Activated naive CD4-positive, alpha-beta T cell treated with anti-CD3 and anti-CD28 coated beads for 36 hours (primary cell): ENCODE measurements at regions not wholly inside any gene's neighbourhood (a gene's known extent, or its start where the extent isn't known, plus 50 kb on each side); places are given as distances from the start of the nearest gene placed in this dataset.

Experiments
- CTCF ChIA-PET: fragments of 350-600 bp; sonication (Branson Sonifier 250); formaldehyde crosslinking; loops from one replicate; lab custom pipeline; 2021; ENCODE audit warnings: antibody characterized with exemption; lab: Charles Lee
- DNase-seq: peaks from one replicate; pipeline ENCODE4 v3.0.0-alpha.2; 2020
- H3K27ac Mint-ChIP-seq: one replicate; pipeline ENCODE4 v1.8.0; 2021; ENCODE audit warnings: mild to moderate bottlenecking, mixed read lengths
- H3K27me3 Mint-ChIP-seq: one replicate; pipeline ENCODE4 v1.8.0; 2021; ENCODE audit warnings: low read depth, mixed read lengths
- H3K36me3 Mint-ChIP-seq: one replicate; pipeline ENCODE4 v1.8.0; 2021; ENCODE audit warnings: low read depth, mixed read lengths
- H3K4me1 Mint-ChIP-seq: one replicate; pipeline ENCODE4 v1.8.0; 2021; ENCODE audit warnings: low read depth, mixed read lengths
- H3K4me3 Mint-ChIP-seq: one replicate; pipeline ENCODE4 v1.8.0; 2021; ENCODE audit warnings: mild to moderate bottlenecking, moderate library complexity, mixed read lengths
- H3K9me3 Mint-ChIP-seq: one replicate; pipeline ENCODE4 v1.8.0; 2021; ENCODE audit warnings: mixed read lengths
- intact Hi-C: fragments of 100-400 bp; cut with micrococcal nuclease; formaldehyde crosslinking; loops from one replicate; pipeline ENCODE4 v1.15.1; 2023

DNA sequence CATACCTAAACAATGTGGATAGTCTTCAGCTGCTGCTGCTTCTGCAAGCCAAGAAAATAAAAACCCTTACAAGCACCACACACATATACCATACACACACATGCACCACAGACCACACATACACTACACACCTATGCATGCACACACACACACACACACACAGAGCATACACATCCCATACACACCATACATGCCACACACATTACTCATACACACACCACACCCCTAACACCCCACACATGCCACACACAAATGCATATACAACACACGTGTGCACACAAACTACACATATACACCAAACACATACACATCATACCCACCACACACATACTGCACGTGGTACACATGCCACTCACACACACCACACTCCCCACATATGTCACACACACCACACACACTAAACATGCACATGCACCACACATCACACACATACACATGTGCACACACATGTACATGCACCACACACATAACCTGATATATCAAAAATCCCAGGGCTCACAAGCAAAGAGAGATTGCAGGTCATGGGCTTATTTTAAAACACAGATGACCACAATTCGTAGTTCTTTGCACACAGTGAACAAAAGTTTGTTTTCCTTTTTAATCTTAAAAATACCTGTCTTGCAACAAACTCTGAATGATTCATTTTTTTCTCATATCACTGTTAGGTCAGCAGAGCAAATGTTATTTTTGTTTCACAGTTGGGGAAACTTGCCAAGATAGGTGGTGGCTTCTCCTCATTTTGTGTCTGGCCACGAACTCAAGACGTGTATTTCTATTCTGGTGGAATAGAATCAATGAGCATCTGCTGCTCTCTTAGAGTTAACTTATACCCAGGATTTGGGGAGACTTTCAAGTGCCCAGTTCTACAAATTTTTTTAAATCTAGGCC lies 456.6 kb downstream of the FGF9 start:
- DNase-seq: no peak
- no peaks in the 10 kb centered on the region for H3K27me3 Mint-ChIP-seq
- intact Hi-C loops: no loop called here
- CTCF ChIA-PET: no interaction called here
- H3K36me3 Mint-ChIP-seq: peaks cover 5% of the 10 kb centered on the region
- peak overlapping the region; percentile 1 for H3K27ac Mint-ChIP-seq
- H3K4me3 Mint-ChIP-seq: no peak overlapping the region
- H3K4me1 Mint-ChIP-seq: peaks cover 25% of the 10 kb centered on the region
- H3K9me3 Mint-ChIP-seq: peaks cover 13% of the 10 kb centered on the region

DNA sequence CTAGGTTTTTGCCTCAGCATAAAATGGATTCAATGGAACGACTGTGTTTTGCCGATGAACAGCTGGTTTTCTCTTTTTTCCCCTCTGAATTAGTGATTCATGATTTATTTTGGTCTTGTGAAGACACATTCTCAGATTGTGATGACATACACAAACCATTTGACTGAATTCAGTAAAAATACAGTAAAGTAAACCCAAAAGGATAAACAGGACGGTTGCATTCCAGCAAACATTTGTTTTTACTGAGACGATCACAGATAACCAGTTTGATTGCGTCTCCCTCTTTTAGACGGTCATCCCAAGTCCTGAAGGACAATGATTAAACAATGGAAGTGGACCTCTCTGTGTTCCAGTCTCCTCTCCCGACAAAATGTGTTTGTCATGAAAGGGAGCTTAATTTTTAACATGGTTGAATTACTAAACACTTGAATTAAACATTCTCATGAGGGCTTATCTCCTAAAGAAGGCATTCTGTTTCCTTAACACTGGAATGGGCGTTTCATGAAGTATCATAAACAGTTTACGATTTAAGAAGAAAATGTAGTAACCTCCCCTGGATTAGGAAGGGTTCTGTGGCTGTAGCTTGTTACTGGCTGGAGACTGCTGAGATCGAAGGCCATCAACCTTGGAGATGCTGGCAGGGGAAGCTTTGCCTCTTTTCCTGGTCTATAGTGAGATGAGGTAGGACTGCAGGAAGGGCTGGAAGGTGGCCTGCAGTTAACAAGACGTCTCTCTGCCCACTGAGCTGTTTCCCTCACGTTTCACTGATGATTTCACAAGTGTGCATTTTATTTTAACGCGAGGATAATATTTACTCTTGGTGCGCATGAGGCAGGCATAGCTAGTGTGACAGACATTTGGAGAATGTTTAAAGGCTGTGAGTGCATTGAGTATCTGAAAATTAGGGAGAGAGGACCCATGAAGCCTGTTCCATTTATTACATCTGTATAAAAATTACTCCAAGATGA lies 457.9 kb downstream of the FGF9 start:
- Mint-ChIP-seq H3K27me3 (no peaks in the 10 kb centered on the region), H3K4me3 (no peak overlapping the region), H3K9me3 (peaks cover 9% of the 10 kb centered on the region), H3K27ac (no peak overlapping the region), H3K36me3 (peaks cover 5% of the 10 kb centered on the region), H3K4me1 (peaks cover 25% of the 10 kb centered on the region)
- intact Hi-C loops: no loop called here
- DNase-seq: no peak
- CTCF ChIA-PET: no interaction called here

DNA sequence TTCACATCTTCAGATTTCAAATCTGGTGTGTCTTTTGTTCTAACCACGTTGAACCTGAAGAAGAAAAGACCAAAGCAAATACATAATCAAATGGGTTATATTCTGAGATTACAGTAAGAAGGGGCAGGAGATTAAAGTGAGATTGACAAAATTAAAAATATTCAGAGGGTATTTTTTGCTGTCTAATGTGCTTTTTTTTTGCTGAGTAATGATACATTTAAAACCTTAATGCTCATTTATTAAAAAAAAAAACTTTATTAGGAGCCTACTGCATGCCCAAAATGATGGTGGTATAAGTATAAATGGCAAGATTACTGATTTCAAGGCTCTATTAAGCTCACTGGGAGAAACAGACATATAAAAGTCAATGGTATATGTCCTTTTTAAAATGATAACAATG lies 459.4 kb downstream of the FGF9 start:
- intact Hi-C loops: no loop called here
- H3K36me3 Mint-ChIP-seq: peaks cover 5% of the 10 kb centered on the region
- no peaks in the 10 kb centered on the region for H3K27me3 Mint-ChIP-seq
- H3K4me1 Mint-ChIP-seq: peaks cover 25% of the 10 kb centered on the region
- H3K27ac Mint-ChIP-seq: no peak overlapping the region
- CTCF ChIA-PET: interaction anchor here (0.8 kb wide), 1 partner anchor 8 kb away, joined by 3 read pairs; no protein-coding TSS in a partner anchor
- H3K4me3 Mint-ChIP-seq: no peak overlapping the region
- no peak for DNase-seq
- peaks cover 9% of the 10 kb centered on the region for H3K9me3 Mint-ChIP-seq

DNA sequence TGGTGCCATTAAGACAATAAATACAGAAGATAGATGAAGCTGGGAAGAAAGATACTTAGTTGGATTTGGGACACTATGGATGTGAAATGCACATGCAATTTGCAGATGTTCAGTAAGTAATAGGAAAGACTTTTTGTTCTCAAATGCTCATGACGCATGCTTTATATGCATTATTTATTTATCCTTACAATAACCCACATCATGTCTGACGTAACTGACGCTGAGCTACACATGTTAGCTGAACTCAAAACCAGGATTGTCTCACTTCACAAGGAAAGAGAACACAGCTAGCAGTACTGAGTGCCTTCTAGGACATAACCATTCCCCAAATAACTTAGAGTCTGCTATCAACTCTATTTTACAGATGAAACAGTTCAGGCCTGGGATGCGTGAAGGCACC lies 463.4 kb downstream of the FGF9 start:
- CTCF ChIA-PET: no interaction called here
- intact Hi-C loops: no loop called here
- DNase-seq: no peak
- peaks cover 8% of the 10 kb centered on the region for H3K4me1 Mint-ChIP-seq
- no peaks in the 10 kb centered on the region for H3K36me3 Mint-ChIP-seq
- H3K4me3 Mint-ChIP-seq: no peak overlapping the region
- peaks cover 4% of the 10 kb centered on the region for H3K9me3 Mint-ChIP-seq
- no peaks in the 10 kb centered on the region for H3K27me3 Mint-ChIP-seq
- H3K27ac Mint-ChIP-seq: no peak overlapping the region

DNA sequence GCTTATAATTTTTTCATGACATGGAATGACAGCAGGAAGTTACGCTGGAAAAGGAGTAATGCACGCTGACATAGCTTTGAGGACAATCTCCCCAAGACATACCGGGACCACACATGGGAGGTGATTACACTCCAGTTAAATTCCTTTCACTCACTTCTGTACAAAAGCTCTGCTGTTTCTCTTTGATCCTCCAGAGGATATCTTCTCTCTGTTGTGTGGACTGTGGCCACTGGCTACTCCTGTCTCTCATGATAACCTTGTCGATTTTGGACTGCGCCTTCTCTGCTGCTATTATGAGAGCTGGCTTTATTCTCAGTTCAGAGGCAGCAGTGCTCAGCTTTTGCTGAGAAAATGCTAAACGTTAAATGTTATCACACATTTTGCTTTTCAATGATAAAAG lies 464.6 kb downstream of the FGF9 start:
- CTCF ChIA-PET: no interaction called here
- Mint-ChIP-seq H3K4me1 (peaks cover 4% of the 10 kb centered on the region), H3K27ac (no peak overlapping the region), H3K4me3 (no peak overlapping the region), H3K27me3 (no peaks in the 10 kb centered on the region), H3K36me3 (no peaks in the 10 kb centered on the region), H3K9me3 (no peaks in the 10 kb centered on the region)
- DNase-seq: no peak
- intact Hi-C loops: no loop called here

DNA sequence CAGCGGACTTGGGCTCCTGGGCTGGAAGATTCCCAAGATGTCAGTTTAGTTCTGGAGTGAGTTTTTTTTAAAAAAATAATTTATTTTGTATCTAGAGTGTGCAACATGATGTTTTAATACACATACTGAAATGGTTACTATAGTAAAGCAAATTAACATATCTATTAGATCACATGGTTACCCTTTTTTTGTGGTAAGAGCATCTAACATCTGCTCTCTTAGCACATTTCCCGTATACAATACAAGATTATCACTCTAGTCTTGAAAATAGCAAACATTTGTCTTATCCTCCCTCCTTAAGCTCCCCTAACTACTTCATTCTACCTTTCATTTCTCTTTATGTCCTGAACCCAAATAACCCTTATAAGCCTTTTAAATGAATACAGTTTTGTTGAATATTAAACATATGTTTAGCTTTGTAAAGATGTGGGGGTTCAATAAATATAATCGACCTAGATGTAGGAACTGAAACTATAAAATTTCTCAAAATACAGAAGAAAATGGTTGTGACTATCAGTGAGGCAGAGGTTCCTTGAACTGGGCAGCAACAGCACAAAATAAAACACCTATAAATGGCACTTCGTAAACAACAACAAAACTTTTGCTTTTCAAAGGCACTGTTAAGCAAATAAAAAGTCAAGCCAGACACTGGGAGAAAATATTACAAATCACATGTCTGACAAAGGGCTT lies 466.6 kb downstream of the FGF9 start:
- H3K36me3 Mint-ChIP-seq: no peaks in the 10 kb centered on the region
- no peak for DNase-seq
- H3K27me3 Mint-ChIP-seq: no peaks in the 10 kb centered on the region
- intact Hi-C loops: no loop called here
- H3K27ac Mint-ChIP-seq: no peak overlapping the region
- peaks cover 11% of the 10 kb centered on the region for H3K4me1 Mint-ChIP-seq
- H3K4me3 Mint-ChIP-seq: no peak overlapping the region
- H3K9me3 Mint-ChIP-seq: no peaks in the 10 kb centered on the region
- CTCF ChIA-PET: no interaction called here

DNA sequence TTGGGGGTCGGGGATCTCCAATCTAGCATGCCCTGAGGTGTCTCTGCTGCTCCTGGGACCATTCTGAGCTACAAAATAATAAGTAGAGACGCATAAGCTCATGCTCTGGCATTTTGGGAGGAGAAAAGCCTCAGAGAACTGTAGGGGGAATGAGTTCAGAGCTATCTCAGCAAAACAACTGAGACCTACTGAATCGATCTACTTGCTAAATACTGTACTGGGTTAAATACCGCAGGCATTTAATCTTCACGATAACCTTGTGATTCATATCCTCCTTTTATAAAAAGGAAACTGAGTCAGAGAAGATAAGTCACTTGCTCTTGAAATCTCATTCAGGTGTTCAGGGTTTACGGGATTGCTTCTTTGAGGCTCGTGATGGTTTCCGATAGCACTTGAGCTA lies 468.1 kb downstream of the FGF9 start:
- Mint-ChIP-seq H3K9me3 (no peaks in the 10 kb centered on the region), H3K27ac (no peak overlapping the region), H3K27me3 (no peaks in the 10 kb centered on the region), H3K4me1 (peaks cover 11% of the 10 kb centered on the region), H3K4me3 (no peak overlapping the region), H3K36me3 (no peaks in the 10 kb centered on the region)
- CTCF ChIA-PET: interaction anchor here (0.6 kb wide), 1 partner anchor 502 kb away, joined by 3 read pairs; no protein-coding TSS in a partner anchor
- DNase-seq: no peak
- intact Hi-C loops: no loop called here

DNA sequence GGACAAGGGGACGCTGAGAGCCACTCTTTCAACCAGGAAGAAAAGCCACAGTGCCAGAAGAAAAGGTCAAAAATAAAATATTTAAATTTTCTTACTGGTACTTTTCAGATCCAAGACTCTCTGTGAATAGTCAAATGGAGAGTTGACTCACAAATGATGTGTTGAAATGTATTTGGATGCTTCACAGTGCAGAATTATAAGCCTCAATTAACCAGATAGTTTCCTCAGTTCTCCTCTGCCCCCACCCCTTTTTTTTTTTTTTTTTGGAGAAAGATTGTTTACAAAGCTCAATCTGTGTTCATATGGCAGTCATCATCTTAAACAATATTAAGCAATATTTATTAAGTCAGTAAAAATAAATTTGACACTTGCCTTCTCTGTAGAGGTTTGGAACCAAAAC lies 470.8 kb downstream of the FGF9 start:
- CTCF ChIA-PET: no interaction called here
- H3K27ac Mint-ChIP-seq: no peak overlapping the region
- no peaks in the 10 kb centered on the region for H3K27me3 Mint-ChIP-seq
- peaks cover 8% of the 10 kb centered on the region for H3K4me1 Mint-ChIP-seq
- no peak for DNase-seq
- H3K4me3 Mint-ChIP-seq: no peak overlapping the region
- H3K9me3 Mint-ChIP-seq: no peaks in the 10 kb centered on the region
- no peaks in the 10 kb centered on the region for H3K36me3 Mint-ChIP-seq
- intact Hi-C loops: no loop called here

DNA sequence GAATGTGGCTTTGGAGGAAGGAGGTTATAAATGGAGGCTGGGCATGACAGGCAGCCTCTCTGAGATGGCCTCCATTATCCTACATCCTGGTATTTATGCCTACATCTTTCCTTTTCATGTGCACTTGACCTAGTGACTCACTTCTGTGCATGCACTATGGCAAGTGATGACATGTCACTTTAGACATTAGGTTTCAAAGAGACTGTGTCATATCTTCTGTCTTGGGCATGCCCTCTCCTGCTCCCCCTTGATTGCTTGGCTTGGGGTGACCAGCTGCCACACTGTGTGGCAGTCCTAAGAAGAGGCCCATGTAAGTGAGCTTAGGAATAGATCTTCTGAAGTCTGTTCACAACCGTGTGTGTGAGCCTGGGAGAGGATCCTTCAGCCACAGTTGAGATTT lies 472.8 kb downstream of the FGF9 start:
- no peak for DNase-seq
- intact Hi-C loops: no loop called here
- Mint-ChIP-seq H3K4me1 (peaks cover 7% of the 10 kb centered on the region), H3K27ac (no peak overlapping the region), H3K36me3 (peaks cover 5% of the 10 kb centered on the region), H3K4me3 (no peak overlapping the region), H3K27me3 (no peaks in the 10 kb centered on the region), H3K9me3 (peaks cover 5% of the 10 kb centered on the region)
- CTCF ChIA-PET: no interaction called here

DNA sequence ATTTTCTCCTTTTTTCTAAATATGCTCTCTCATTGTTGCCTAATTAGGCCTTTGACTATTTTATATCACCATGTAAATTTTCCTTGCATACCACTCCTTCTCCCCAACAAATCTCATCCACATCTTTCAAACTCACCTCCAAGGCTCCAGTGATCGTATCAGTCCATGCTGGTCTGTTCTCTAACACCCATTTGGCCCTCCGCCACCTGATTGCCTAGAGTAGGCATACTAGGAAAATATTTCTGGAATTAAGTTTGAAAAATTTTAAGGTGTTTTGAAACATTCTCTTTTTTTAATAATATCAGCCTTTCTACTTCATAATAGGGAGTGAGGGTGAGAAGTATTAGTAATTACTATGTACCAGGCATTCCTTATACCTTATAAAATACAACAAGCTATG lies 473.9 kb downstream of the FGF9 start:
- Mint-ChIP-seq H3K27me3 (no peaks in the 10 kb centered on the region), H3K36me3 (peaks cover 5% of the 10 kb centered on the region), H3K27ac (no peak overlapping the region), H3K9me3 (peaks cover 6% of the 10 kb centered on the region), H3K4me1 (peaks cover 7% of the 10 kb centered on the region), H3K4me3 (no peak overlapping the region)
- DNase-seq: no peak
- intact Hi-C loops: no loop called here
- CTCF ChIA-PET: interaction anchor here (0.5 kb wide), 1 partner anchor 475 kb away, joined by 3 read pairs; no protein-coding TSS in a partner anchor

DNA sequence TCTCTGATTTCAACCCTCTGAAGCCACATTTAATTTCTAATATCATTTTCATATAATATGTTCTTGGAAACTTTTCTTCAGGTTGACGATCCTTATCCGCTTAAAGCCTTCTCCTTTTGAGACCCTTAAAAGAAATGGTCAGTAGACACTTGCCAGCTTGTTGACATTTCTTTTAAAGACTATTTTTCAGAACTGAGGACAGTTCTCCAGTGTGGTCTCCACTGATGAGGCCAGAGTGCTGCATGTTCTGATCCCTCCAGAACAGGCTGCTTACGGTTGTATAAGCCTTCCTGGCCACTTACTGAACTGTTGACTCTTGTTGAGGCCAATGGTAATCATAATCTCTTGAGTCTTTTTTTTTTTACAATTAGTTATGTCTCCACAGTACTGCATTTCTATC lies 477.3 kb downstream of the FGF9 start:
- CTCF ChIA-PET: no interaction called here

DNA sequence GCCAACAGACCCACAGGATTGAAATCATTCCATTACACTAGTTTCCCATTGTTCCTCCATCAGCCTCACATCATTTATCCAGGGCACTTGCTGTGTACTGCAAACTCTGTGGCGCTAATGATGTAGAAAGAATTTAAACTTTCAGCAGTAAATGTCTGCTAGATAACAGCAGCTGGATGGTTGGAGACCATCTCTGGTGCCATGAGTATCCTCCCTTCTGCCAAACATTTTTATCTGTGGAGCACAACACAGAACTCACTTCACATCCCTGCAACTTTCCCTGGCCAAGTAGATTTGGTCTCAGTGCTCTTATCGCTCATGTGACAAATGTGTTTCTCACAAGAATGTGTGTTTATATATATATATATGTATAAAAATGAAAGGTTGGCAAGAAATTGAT lies 481.9 kb downstream of the FGF9 start:
- Mint-ChIP-seq H3K4me1 (no peaks in the 10 kb centered on the region), H3K36me3 (peaks cover 4% of the 10 kb centered on the region), H3K27me3 (no peaks in the 10 kb centered on the region), H3K4me3 (no peak overlapping the region), H3K9me3 (peaks cover 4% of the 10 kb centered on the region), H3K27ac (no peak overlapping the region)
- CTCF ChIA-PET: interaction anchor here (0.8 kb wide), 1 partner anchor 51 kb away, joined by 3 read pairs; no protein-coding TSS in a partner anchor
- intact Hi-C loops: no loop called here
- no peak for DNase-seq

More for the DNA sequence above, 477.3 kb downstream of the FGF9 start:
- H3K27ac Mint-ChIP-seq: no peak overlapping the region
- no peak overlapping the region for H3K4me3 Mint-ChIP-seq
- intact Hi-C loops: no loop called here
- peaks cover 6% of the 10 kb centered on the region for H3K9me3 Mint-ChIP-seq
- no peaks in the 10 kb centered on the region for H3K27me3 Mint-ChIP-seq
- peaks cover 5% of the 10 kb centered on the region for H3K36me3 Mint-ChIP-seq
- H3K4me1 Mint-ChIP-seq: no peaks in the 10 kb centered on the region
- no peak for DNase-seq
